ENCODE measurements at regions not wholly inside any gene's neighbourhood (a gene's known extent, or its start where the extent isn't known, plus 50 kb on each side); places are given as distances from the start of the nearest gene placed in this dataset.

DNA sequence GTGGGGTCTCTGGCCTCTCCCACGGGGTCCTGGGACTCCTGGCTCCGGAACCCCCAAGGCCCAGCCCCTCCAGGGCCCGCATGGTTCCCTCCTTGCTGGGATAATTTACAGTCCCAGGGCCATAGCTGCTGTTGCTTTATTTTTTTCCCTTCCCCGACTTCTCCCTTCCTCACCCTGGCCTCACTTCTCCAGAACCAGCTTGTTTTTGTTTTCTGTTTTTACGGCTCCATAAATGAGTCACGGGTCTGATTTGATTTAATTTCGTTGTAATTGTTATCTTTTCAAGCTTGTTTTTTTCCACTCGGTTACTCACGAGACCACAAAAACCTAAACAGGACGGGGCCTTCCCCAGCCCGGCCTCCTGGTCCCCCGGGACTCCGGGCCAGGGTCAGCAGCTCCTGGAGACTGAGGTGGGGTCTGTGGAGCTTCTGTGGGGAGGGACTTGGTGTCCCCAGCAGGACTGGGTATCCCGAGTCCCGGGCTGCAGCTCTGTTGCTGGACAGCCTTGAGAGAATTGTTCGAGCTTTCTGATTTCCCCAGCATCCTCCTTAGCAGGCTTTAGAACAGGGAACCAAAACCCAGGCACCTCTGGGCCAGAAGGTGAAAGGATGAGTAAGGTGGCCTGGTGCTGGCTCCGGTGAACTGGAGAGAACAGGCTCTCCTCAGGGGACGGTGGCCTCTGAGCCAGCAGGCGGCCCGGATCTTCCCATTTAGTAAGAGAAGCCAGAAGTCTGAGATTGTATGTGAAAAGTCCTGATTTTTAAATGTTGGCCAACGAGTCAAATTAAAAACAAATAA lies 94.9 kb downstream of the CEBPB start:
- TF ChIP-seq, protein P1, sequence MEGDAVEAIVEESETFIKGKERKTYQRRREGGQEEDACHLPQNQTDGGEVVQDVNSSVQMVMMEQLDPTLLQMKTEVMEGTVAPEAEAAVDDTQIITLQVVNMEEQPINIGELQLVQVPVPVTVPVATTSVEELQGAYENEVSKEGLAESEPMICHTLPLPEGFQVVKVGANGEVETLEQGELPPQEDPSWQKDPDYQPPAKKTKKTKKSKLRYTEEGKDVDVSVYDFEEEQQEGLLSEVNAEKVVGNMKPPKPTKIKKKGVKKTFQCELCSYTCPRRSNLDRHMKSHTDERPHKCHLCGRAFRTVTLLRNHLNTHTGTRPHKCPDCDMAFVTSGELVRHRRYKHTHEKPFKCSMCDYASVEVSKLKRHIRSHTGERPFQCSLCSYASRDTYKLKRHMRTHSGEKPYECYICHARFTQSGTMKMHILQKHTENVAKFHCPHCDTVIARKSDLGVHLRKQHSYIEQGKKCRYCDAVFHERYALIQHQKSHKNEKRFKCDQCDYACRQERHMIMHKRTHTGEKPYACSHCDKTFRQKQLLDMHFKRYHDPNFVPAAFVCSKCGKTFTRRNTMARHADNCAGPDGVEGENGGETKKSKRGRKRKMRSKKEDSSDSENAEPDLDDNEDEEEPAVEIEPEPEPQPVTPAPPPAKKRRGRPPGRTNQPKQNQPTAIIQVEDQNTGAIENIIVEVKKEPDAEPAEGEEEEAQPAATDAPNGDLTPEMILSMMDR (IDR thresholded peaks at IDR 0.05; ENCODE audit: control insufficient read depth, insufficient read depth, low read depth, low read length, missing control alignments) = peak; percentile 28
- no peak overlapping the region for H3K4me3 ChIP-seq (ENCODE audit: control insufficient read depth, low read depth, low read length)
- DNase-seq (ENCODE audit: low read depth) = no peak

DNA sequence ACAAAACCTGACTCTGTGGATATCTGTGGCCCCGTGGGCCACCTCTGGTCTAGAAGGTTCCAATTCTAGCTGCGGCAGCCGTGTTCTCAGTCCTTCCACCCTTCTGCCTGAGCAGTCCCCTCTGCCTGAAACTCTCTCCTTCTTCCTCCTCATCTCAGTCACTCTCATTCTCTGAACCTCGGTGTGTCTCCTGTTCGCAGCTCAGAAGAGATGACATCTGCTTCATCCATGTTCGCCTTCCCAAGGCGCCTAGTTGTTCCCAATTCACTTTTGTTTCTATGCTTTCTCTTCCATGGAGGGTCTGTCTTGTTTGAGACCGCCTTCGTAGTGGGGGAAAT lies 95.5 kb downstream of the CEBPB start:
- no peak for DNase-seq (ENCODE audit: low read depth)
- TF ChIP-seq, protein P1 (IDR thresholded peaks at IDR 0.05; ENCODE audit: control insufficient read depth, insufficient read depth, low read depth, low read length, missing control alignments) = no peak
- no peak overlapping the region for H3K4me3 ChIP-seq (ENCODE audit: control insufficient read depth, low read depth, low read length)

DNA sequence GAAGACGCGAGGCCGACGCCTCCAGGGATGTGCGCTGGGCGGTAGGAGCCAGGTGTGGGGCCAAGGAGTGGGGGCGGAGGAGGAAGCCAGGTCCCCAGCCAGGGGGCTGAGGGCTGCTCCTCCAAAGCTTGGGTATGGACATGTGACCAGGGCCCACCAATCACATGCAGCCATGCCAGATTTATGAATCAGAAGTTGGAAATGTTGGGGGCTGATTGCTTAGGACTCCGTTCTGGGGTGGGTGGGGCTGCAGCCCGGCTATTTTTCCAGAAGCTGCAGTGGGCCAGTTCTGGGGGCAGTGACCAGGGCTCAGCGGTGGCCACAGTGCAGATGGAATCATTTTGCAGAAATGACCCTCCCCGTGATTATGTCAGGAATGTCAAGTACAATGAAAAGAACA lies 96.0 kb downstream of the CEBPB start:
- TF ChIP-seq, protein P1 (IDR thresholded peaks at IDR 0.05; ENCODE audit: control insufficient read depth, insufficient read depth, low read depth, low read length, missing control alignments) = no peak
- peak overlapping the region; percentile 9 for H3K4me3 ChIP-seq (ENCODE audit: control insufficient read depth, low read depth, low read length)
- DNase-seq (ENCODE audit: low read depth) = peak; percentile 75

DNA sequence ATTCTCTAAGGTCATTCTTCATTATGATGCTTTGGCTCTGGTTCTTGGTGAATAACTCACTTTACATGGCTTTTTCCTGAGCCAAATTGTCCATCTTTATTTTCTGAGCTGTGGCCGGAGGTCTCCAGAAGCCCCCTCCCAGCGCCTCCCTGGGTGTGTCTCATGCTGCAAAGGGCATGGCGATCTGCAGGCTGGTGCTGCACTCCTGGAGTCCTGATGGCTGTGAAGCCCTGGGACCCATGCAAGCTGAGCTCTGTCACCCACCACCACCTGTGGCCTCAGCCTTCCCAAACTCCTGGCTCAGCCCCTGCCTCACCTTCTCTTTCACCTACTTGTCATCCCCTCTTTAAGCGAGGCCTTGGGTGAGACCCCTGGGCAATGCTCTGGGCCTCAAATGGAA lies 96.9 kb downstream of the CEBPB start:
- H3K4me3 ChIP-seq (ENCODE audit: control insufficient read depth, low read depth, low read length) = no peak overlapping the region
- no peak for DNase-seq (ENCODE audit: low read depth)
- TF ChIP-seq, protein P1 (IDR thresholded peaks at IDR 0.05; ENCODE audit: control insufficient read depth, insufficient read depth, low read depth, low read length, missing control alignments) = no peak

DNA sequence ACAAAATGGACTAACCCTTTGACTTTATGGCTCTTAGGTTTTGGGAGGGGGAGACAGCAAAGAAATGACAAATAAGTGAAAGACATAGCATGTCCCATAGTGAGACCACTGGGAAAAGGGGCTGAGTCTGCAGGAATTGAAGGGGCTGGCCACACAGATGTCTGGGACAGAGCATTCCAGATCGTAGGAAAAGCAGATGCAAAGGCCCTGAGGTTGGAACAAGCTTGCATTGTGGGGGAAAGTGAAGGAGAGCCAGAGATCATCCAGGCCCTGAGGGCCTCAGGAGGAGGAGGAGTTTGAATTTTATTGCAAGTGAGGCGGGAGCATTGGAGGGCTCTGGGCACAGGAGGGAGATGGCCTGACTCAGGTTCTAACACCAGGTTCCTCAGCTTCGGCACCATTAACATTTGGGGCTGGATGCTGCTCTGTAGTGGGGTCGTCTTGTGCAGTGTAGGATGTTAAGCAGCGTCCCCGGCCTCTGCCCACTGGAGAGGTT lies 97.5 kb downstream of the CEBPB start:
- TF ChIP-seq, protein P1 (IDR thresholded peaks at IDR 0.05; ENCODE audit: control insufficient read depth, insufficient read depth, low read depth, low read length, missing control alignments) = no peak
- no peak overlapping the region for H3K4me3 ChIP-seq (ENCODE audit: control insufficient read depth, low read depth, low read length)
- no peak for DNase-seq (ENCODE audit: low read depth)

DNA sequence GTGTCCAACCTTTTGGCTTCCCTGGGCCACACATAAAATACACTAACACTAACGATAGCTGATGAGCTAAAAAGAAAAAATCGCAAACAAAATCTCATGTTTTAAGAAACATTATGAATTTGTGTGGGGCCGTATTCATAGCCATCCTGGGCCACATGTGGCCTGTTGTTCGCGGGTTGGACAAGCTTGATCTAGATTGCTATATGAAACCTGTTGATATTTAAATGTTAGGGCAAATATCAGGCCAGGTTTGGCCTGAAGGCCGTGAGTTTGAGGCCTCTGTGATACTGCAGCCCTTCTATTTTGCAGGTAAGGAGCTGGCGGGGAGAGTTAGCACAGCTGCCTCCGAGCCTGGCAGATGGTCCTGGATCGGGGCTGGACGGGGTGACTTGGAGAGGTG lies 99.0 kb downstream of the CEBPB start:
- no peak overlapping the region for H3K4me3 ChIP-seq (ENCODE audit: control insufficient read depth, low read depth, low read length)
- no peak for DNase-seq (ENCODE audit: low read depth)
- TF ChIP-seq, protein P1 (IDR thresholded peaks at IDR 0.05; ENCODE audit: control insufficient read depth, insufficient read depth, low read depth, low read length, missing control alignments) = no peak
